HepG2 (cell line): ENCODE measurements at regions not wholly inside any gene's neighbourhood (a gene's known extent, or its start where the extent isn't known, plus 50 kb on each side); places are given as distances from the start of the nearest gene placed in this dataset.

Experiments used
- ATAC-seq: fragments of 200-7000 bp; cut with Tn5 transposase; 3 replicates; pipeline ENCODE4 v1.9.1; 2020; ENCODE audit warnings: mild to moderate bottlenecking, moderate library complexity
- BruUV-seq: library from RNA; stranded (reverse); fragments of 400-500 nt; replicated peaks from 2 replicates; lab custom pipeline; 2021; lab: Mats Ljungman, UMichigan
- CTCF ChIA-PET: fragments of 300-600 bp; formaldehyde crosslinking; extraction: SDS; loops from one replicate; lab custom pipeline; 2021; ENCODE audit warnings: low total read pairs, inconsistent platforms, low intra/inter-chr PET ratio; lab: Yijun Ruan, JAX
- POLR2A ChIA-PET: fragments of 350-600 bp; sonication (Branson Sonifier 250); formaldehyde crosslinking; loops from one replicate; lab custom pipeline; 2020; ENCODE audit warnings: antibody characterized with exemption, inconsistent platforms; lab: Yijun Ruan, JAX
- DNase-seq: peaks from one replicate; pipeline ENCODE4 v3.0.0-alpha.2; 2015; ENCODE audit warnings: low spot score
- FAIRE-seq: peaks from 3 replicates; lab custom pipeline; 2011; peaks lifted over from hg19 to GRCh38; lab: Jason Lieb, UNC
- H2AFZ ChIP-seq: one replicate; pipeline ENCODE4 v1.6.1; 2011; ENCODE audit warnings: low read length, inconsistent platforms
- H3K27ac ChIP-seq: fragments of 300-600 bp; 3 replicates; pipeline ENCODE4 v1.8.0; 2011; ENCODE audit warnings: mixed run types, mild to moderate bottlenecking, mixed read lengths, low read length, inconsistent platforms; ENCODE audit not compliant: insufficient read depth; ENCODE audit errors: extremely low read length
- H3K27me3 ChIP-seq, 2 experiments: fragments of 200-600 bp in 1 of 2; 2 replicates in 1 of 2; 3 replicates in 1 of 2; pipeline versions ENCODE4 v1.6.0 to v1.8.0; 2011; ENCODE audit warnings: low read length in 2 of 2, mild to moderate bottlenecking in 2 of 2, moderate library complexity in 2 of 2, inconsistent platforms in 1 of 2; ENCODE audit not compliant: insufficient read depth in 2 of 2, control insufficient read depth in 1 of 2
- H3K36me3 ChIP-seq, 2 experiments: fragments of 200-600 bp in 1 of 2; replicated peaks in 1 of 2; 2 replicates in 1 of 2; 3 replicates in 1 of 2; pipeline versions ENCODE4 v1.5.1 to v1.8.0; 2011; ENCODE audit warnings: low read length in 2 of 2, inconsistent platforms in 1 of 2; ENCODE audit not compliant: insufficient read depth in 2 of 2, control insufficient read depth in 1 of 2
- H3K4me1 ChIP-seq: 2 replicates; pipeline ENCODE4 v1.5.1; 2012; ENCODE audit warnings: low read length, inconsistent platforms; ENCODE audit not compliant: insufficient read depth
- H3K4me2 ChIP-seq: 2 replicates; pipeline ENCODE4 v1.6.0; 2011; ENCODE audit warnings: low read depth, low read length, inconsistent platforms
- H3K4me3 ChIP-seq, 3 experiments: fragments of 200-600 bp in 1 of 3; sonication (generic), shearing (Covaris generic) in 1 of 3; replicated peaks in 1 of 3; 2 replicates each; pipeline ENCODE4 v1.5.1; 2011 to 2016; ENCODE audit warnings: low read length in 3 of 3, inconsistent platforms in 2 of 3, low read depth in 2 of 3, mild to moderate bottlenecking in 2 of 3, control low read depth in 1 of 3, mixed read lengths in 1 of 3; ENCODE audit not compliant: insufficient read depth in 1 of 3
- H3K79me2 ChIP-seq: one replicate; pipeline ENCODE4 v1.6.1; 2011; ENCODE audit warnings: low read length, inconsistent platforms; ENCODE audit not compliant: insufficient read depth
- H3K9ac ChIP-seq: 2 replicates; pipeline ENCODE4 v1.6.0; 2011; ENCODE audit warnings: mild to moderate bottlenecking, low read depth, low read length, inconsistent platforms; ENCODE audit not compliant: insufficient read depth
- H3K9me3 ChIP-seq: 2 replicates; pipeline ENCODE4 v1.5.1; 2012; ENCODE audit warnings: mild to moderate bottlenecking, low read length
- H4K20me1 ChIP-seq: 2 replicates; pipeline ENCODE4 v1.6.0; 2011; ENCODE audit warnings: inconsistent platforms, mild to moderate bottlenecking, low read length, moderate library complexity; ENCODE audit not compliant: insufficient read depth
- DR1 ChIP-seq: sonication (generic); formaldehyde crosslinking; IDR thresholded peaks from 2 replicates; pipeline ENCODE4 v1.8.0; 2021; ENCODE audit warnings: mild to moderate bottlenecking, missing genetic modification reagents, inconsistent platforms
- KLF9 ChIP-seq: IDR thresholded peaks from 2 replicates; pipeline ENCODE4 v1.6.1; 2016; ENCODE audit warnings: low read depth
- MAFG ChIP-seq: sonication (generic); formaldehyde crosslinking; IDR thresholded peaks from 2 replicates; pipeline ENCODE4 v1.5.1; 2020; ENCODE audit warnings: mild to moderate bottlenecking, missing genetic modification reagents
- MED13 ChIP-seq: sonication (generic); formaldehyde crosslinking; IDR thresholded peaks from 2 replicates; pipeline ENCODE4 v1.5.0; 2020; ENCODE audit warnings: missing genetic modification reagents
- RFX3 ChIP-seq: IDR thresholded peaks from 2 replicates; pipeline ENCODE4 v1.6.1; 2016; ENCODE audit warnings: missing biosample characterization, missing genetic modification reagents
- TP53 ChIP-seq: sonication (generic); formaldehyde crosslinking; conservative IDR thresholded peaks from 2 replicates; pipeline ENCODE4 v1.4.0; 2020; ENCODE audit warnings: missing genetic modification reagents
- ZNF10 ChIP-seq: sonication (generic); formaldehyde crosslinking; IDR thresholded peaks from 2 replicates; pipeline ENCODE4 v1.4.0; 2020; ENCODE audit warnings: mild to moderate bottlenecking, low read depth, missing genetic modification reagents, borderline replicate concordance
- ZNF547 ChIP-seq: sonication (generic); formaldehyde crosslinking; IDR thresholded peaks from 2 replicates; pipeline ENCODE4 v1.5.1; 2020; ENCODE audit warnings: mild to moderate bottlenecking, missing genetic modification reagents
- WGBS: methylation state at CpG from one replicate; pipeline ENCODE4 v1.1.6; 2017; ENCODE audit warnings: low lambda C conversion rate; 5-methylcytosine and 5-hydroxymethylcytosine counted together
- in situ Hi-C: cut with HindIII; loops from 2 replicates; pipeline ENCODE4 v1.10.0; 2017; ENCODE audit warnings: low pct_unique_long_range_greater_than_20kb; ENCODE audit not compliant: extremely low pct_ligation_motif_present
- intact Hi-C: fragments of 100-400 bp; cut with micrococcal nuclease; formaldehyde crosslinking; loops from one replicate; pipeline ENCODE4 v1.10.0; 2022; ENCODE audit not compliant: unreplicated experiment
- TF ChIP-seq, protein P1 (sequence below): sonication (generic); formaldehyde crosslinking; IDR thresholded peaks from 2 replicates; pipeline ENCODE4 v1.4.0; 2020; ENCODE audit warnings: missing genetic modification reagents, borderline replicate concordance
- TF ChIP-seq, protein P2 (sequence below): sonication (generic); formaldehyde crosslinking; IDR thresholded peaks from 2 replicates; pipeline ENCODE4 v1.5.0; 2020; ENCODE audit warnings: mild to moderate bottlenecking, missing genetic modification reagents, borderline replicate concordance
- TF ChIP-seq, protein P3 (sequence below): sonication (generic); formaldehyde crosslinking; IDR thresholded peaks from 2 replicates; pipeline ENCODE4 v1.5.0; 2020; ENCODE audit warnings: mild to moderate bottlenecking, missing genetic modification reagents, borderline replicate concordance

DNA sequence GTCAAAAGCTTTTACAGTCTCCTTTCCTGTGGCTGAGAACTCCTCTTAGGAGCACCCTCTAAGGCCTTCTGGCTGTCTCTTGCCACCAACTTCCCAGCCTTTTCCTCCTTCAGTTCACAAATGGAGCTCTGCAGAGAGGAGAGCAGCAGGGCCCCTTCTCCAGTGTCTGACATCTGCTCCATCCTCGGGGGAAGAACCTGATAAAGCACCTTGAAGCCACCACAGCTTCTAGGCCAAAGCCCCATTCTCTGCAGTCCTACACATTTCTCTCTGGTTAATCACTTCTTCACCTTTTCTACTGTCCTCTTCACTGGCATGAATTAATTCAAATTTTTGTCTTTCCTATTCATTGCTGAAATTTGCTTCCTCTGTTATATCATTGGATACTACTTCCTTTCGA is 378.1 kb upstream of the POU3F1 start (continued):
- TF ChIP-seq, protein P1, sequence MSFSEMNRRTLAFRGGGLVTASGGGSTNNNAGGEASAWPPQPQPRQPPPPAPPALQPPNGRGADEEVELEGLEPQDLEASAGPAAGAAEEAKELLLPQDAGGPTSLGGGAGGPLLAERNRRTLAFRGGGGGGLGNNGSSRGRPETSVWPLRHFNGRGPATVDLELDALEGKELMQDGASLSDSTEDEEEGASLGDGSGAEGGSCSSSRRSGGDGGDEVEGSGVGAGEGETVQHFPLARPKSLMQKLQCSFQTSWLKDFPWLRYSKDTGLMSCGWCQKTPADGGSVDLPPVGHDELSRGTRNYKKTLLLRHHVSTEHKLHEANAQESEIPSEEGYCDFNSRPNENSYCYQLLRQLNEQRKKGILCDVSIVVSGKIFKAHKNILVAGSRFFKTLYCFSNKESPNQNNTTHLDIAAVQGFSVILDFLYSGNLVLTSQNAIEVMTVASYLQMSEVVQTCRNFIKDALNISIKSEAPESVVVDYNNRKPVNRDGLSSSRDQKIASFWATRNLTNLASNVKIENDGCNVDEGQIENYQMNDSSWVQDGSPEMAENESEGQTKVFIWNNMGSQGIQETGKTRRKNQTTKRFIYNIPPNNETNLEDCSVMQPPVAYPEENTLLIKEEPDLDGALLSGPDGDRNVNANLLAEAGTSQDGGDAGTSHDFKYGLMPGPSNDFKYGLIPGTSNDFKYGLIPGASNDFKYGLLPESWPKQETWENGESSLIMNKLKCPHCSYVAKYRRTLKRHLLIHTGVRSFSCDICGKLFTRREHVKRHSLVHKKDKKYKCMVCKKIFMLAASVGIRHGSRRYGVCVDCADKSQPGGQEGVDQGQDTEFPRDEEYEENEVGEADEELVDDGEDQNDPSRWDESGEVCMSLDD (CRISPR knock-in tag), result no peak
- TF ChIP-seq ZNF10 (CRISPR knock-in tag), result no peak
- no peak for TF ChIP-seq DR1 (CRISPR knock-in tag)

DNA sequence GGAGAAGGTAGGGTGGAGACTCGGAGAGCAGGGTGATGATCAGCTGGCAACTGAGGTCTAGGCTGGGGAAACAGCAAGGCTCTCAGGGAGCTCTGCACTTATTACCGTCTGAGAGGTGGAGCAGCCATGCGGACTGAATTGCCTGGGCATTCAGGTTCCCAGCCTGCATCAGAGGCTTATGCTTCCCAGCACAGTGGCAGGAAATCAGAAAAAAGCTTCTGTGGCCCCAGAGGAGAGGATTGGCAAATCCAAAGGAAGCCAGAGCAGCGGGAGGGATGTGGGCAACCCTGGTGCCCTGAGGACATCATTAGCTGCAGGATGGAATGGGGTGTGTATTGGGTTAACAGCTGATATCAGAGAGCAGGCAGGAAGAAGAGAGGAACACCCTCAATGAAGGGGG is 374.1 kb upstream of the POU3F1 start:
- Histone ChIP-seq H3K27me3 (peaks cover 0 to 1% of the 10 kb centered on the region in 2 experiments; a peak in 1 of 5 replicates), H4K20me1 (no peaks in the 10 kb centered on the region), H3K4me1 (no peaks in the 10 kb centered on the region), H3K4me3 (no peak overlapping the region), H3K27ac (no peak overlapping the region), H3K9me3 (no peaks in the 10 kb centered on the region), H3K79me2 (no peaks in the 10 kb centered on the region), H3K9ac (no peak overlapping the region), H3K36me3 (no peaks in the 10 kb centered on the region), H3K4me2 (no peak overlapping the region), H2AFZ (no peak overlapping the region)
- in situ Hi-C loops (no loop called here), intact Hi-C loops (no loop called here)
- no TSS peak for BruUV-seq
- CTCF ChIA-PET, result no interaction called here
- DNase-seq (no peak), ATAC-seq (no peak), FAIRE-seq (no peak)
- WGBS, result 15% methylated on average over 4 of the region's 4 CpGs
- TF ChIP-seq, protein P2, sequence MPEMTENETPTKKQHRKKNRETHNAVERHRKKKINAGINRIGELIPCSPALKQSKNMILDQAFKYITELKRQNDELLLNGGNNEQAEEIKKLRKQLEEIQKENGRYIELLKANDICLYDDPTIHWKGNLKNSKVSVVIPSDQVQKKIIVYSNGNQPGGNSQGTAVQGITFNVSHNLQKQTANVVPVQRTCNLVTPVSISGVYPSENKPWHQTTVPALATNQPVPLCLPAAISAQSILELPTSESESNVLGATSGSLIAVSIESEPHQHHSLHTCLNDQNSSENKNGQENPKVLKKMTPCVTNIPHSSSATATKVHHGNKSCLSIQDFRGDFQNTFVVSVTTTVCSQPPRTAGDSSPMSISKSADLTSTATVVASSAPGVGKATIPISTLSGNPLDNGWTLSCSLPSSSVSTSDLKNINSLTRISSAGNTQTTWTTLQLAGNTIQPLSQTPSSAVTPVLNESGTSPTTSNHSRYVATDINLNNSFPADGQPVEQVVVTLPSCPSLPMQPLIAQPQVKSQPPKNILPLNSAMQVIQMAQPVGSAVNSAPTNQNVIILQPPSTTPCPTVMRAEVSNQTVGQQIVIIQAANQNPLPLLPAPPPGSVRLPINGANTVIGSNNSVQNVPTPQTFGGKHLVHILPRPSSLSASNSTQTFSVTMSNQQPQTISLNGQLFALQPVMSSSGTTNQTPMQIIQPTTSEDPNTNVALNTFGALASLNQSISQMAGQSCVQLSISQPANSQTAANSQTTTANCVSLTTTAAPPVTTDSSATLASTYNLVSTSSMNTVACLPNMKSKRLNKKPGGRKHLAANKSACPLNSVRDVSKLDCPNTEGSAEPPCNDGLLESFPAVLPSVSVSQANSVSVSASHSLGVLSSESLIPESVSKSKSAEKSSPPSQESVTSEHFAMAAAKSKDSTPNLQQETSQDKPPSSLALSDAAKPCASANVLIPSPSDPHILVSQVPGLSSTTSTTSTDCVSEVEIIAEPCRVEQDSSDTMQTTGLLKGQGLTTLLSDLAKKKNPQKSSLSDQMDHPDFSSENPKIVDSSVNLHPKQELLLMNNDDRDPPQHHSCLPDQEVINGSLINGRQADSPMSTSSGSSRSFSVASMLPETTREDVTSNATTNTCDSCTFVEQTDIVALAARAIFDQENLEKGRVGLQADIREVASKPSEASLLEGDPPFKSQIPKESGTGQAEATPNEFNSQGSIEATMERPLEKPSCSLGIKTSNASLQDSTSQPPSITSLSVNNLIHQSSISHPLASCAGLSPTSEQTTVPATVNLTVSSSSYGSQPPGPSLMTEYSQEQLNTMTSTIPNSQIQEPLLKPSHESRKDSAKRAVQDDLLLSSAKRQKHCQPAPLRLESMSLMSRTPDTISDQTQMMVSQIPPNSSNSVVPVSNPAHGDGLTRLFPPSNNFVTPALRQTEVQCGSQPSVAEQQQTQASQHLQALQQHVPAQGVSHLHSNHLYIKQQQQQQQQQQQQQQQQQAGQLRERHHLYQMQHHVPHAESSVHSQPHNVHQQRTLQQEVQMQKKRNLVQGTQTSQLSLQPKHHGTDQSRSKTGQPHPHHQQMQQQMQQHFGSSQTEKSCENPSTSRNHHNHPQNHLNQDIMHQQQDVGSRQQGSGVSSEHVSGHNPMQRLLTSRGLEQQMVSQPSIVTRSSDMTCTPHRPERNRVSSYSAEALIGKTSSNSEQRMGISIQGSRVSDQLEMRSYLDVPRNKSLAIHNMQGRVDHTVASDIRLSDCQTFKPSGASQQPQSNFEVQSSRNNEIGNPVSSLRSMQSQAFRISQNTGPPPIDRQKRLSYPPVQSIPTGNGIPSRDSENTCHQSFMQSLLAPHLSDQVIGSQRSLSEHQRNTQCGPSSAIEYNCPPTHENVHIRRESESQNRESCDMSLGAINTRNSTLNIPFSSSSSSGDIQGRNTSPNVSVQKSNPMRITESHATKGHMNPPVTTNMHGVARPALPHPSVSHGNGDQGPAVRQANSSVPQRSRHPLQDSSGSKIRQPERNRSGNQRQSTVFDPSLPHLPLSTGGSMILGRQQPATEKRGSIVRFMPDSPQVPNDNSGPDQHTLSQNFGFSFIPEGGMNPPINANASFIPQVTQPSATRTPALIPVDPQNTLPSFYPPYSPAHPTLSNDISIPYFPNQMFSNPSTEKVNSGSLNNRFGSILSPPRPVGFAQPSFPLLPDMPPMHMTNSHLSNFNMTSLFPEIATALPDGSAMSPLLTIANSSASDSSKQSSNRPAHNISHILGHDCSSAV (CRISPR knock-in tag), result no peak
- TF ChIP-seq MAFG (CRISPR knock-in tag) (no peak), ZNF547 (CRISPR knock-in tag) (no peak), MED13 (CRISPR knock-in tag) (no peak), RFX3 (CRISPR knock-in tag) (no peak), KLF9 (CRISPR knock-in tag) (no peak), TP53 (CRISPR knock-in tag) (no peak)
- TF ChIP-seq, protein P3, sequence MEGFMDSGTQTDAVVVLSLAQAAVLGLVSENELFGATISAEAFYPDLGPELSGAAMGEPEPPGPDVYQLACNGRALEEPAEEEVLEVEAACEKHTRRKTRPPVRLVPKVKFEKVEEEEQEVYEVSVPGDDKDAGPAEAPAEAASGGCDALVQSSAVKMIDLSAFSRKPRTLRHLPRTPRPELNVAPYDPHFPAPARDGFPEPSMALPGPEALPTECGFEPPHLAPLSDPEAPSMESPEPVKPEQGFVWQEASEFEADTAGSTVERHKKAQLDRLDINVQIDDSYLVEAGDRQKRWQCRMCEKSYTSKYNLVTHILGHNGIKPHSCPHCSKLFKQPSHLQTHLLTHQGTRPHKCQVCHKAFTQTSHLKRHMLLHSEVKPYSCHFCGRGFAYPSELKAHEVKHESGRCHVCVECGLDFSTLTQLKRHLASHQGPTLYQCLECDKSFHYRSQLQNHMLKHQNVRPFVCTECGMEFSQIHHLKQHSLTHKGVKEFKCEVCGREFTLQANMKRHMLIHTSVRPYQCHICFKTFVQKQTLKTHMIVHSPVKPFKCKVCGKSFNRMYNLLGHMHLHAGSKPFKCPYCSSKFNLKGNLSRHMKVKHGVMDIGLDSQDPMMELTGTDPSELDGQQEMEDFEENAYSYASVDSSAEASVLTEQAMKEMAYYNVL, result no peak
- POLR2A ChIA-PET, result no interaction called here
